Endodermal cell (in vitro differentiated cells): ENCODE measurements at regions not wholly inside any gene's neighbourhood (a gene's known extent, or its start where the extent isn't known, plus 50 kb on each side); places are given as distances from the start of the nearest gene placed in this dataset.

ENCODE experiments used
- DNase-seq: peaks from one replicate; pipeline ENCODE4 v3.0.0-alpha.2; 2017
- H3K27ac ChIP-seq: 2 replicates; pipeline ENCODE4 v1.5.1; 2013; ENCODE audit warnings: mild to moderate bottlenecking, low read depth, low read length, moderate library complexity
- H3K27me3 ChIP-seq: 2 replicates; pipeline ENCODE4 v1.6.1; 2013; ENCODE audit warnings: mild to moderate bottlenecking, low read length, moderate library complexity; ENCODE audit not compliant: insufficient read depth, control insufficient read depth, poor library complexity, severe bottlenecking
- H3K36me3 ChIP-seq: 2 replicates; pipeline ENCODE4 v1.7.0; 2013; ENCODE audit warnings: mild to moderate bottlenecking, low read length, moderate library complexity; ENCODE audit not compliant: control insufficient read depth, insufficient read depth
- H3K4me1 ChIP-seq: one replicate; pipeline ENCODE4 v1.7.0; 2013; ENCODE audit warnings: low read length; ENCODE audit not compliant: control insufficient read depth, insufficient read depth
- H3K4me3 ChIP-seq: 2 replicates; pipeline ENCODE4 v1.5.1; 2013; ENCODE audit warnings: mild to moderate bottlenecking, low read length, moderate library complexity
- H3K9ac ChIP-seq: 2 replicates; pipeline ENCODE4 v1.6.1; 2013; ENCODE audit warnings: mild to moderate bottlenecking, low read length, moderate library complexity; ENCODE audit not compliant: poor library complexity, severe bottlenecking; ENCODE audit errors: extremely low read depth
- H3K9me3 ChIP-seq: 2 replicates; pipeline ENCODE4 v1.6.1; 2013; ENCODE audit warnings: mild to moderate bottlenecking, low read length, moderate library complexity; ENCODE audit not compliant: control insufficient read depth
- H3K27ac Mint-ChIP-seq: 2 replicates; pipeline ENCODE4 v1.8.0; 2020; ENCODE audit warnings: mixed read lengths
- H3K27me3 Mint-ChIP-seq: 2 replicates; pipeline ENCODE4 v1.8.0; 2021; ENCODE audit warnings: mild to moderate bottlenecking, mixed read lengths; ENCODE audit not compliant: insufficient read depth
- H3K36me3 Mint-ChIP-seq: 2 replicates; pipeline ENCODE4 v1.8.0; 2020; ENCODE audit warnings: low read depth, mixed read lengths
- H3K4me1 Mint-ChIP-seq: 2 replicates; pipeline ENCODE4 v1.8.0; 2020; ENCODE audit warnings: mixed read lengths
- H3K4me3 Mint-ChIP-seq: 2 replicates; pipeline ENCODE4 v1.8.0; 2020; ENCODE audit warnings: mild to moderate bottlenecking, moderate library complexity, mixed read lengths
- H3K9me3 Mint-ChIP-seq: 2 replicates; pipeline ENCODE4 v1.8.0; 2020; ENCODE audit warnings: mild to moderate bottlenecking, mixed read lengths
- CTCF ChIP-seq: fragments of 200-600 bp; sonication (generic); conservative IDR thresholded peaks from 2 replicates; pipeline ENCODE4 v1.5.0; 2021; ENCODE audit warnings: antibody characterized with exemption, mild to moderate bottlenecking
- WGBS, 2 experiments: methylation state at CpG; one replicate each; pipeline versions ENCODE4 v1.1.5 to v1.1.7; 2013; ENCODE audit warnings: missing lambda C conversion rate in 2 of 2, mixed read lengths in 1 of 2; ENCODE audit not compliant: insufficient coverage in 1 of 2, insufficient read length in 1 of 2; 5-methylcytosine and 5-hydroxymethylcytosine counted together

GRCh38 chr2:81194176-81194575 lies 889.6 kb upstream of the LRRTM1 start:
- Histone ChIP-seq H3K27me3 (no peaks in the 10 kb centered on the region), H3K4me3 (no peak overlapping the region), H3K27ac (no peak overlapping the region), H3K9me3 (peaks cover 10% of the 10 kb centered on the region), H3K4me1 (no peaks in the 10 kb centered on the region), H3K36me3 (no peaks in the 10 kb centered on the region), H3K9ac (no peak overlapping the region)
- 94 to 95% methylated on average over 24 to 30 of the region's 30 CpGs for WGBS, 2 experiments
- H3K27ac Mint-ChIP-seq, result no peak overlapping the region
- TF ChIP-seq CTCF, result no peak
- peaks cover 4% of the 10 kb centered on the region for H3K27me3 Mint-ChIP-seq
- H3K4me3 Mint-ChIP-seq, result no peak overlapping the region
- peaks cover 26% of the 10 kb centered on the region for H3K9me3 Mint-ChIP-seq
- peaks cover 9% of the 10 kb centered on the region for H3K4me1 Mint-ChIP-seq
- peaks cover 2% of the 10 kb centered on the region for H3K36me3 Mint-ChIP-seq
- no peak for DNase-seq

DNA sequence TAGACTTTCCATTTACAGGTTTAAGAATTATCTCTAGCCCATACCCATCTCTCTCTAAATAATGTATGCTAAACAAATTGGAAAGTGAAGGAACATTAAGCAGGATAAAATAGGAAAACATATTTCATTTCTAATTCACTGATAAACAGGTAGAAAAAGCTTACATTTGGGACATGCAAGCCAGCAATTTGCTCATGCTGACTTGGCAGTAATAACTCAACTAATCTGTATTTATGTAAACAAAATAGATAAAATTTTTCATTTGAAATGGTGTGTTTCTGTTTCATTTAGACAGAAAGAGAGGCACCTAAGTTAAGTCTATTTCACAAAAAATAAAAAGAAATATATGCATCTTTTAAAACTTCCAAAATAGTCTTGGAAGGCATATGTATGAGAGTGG lies 877.3 kb upstream of the LRRTM1 start:
- H3K9ac ChIP-seq, result no peak overlapping the region
- no peak overlapping the region for H3K4me3 ChIP-seq
- no peaks in the 10 kb centered on the region for H3K36me3 ChIP-seq
- H3K27me3 ChIP-seq, result no peaks in the 10 kb centered on the region
- Mint-ChIP-seq H3K4me3 (no peak overlapping the region), H3K9me3 (no peaks in the 10 kb centered on the region), H3K4me1 (peaks cover 5% of the 10 kb centered on the region), H3K36me3 (no peaks in the 10 kb centered on the region), H3K27ac (no peak overlapping the region), H3K27me3 (peaks cover 3% of the 10 kb centered on the region)
- no peak overlapping the region for H3K27ac ChIP-seq
- H3K9me3 ChIP-seq, result no peaks in the 10 kb centered on the region
- no peaks in the 10 kb centered on the region for H3K4me1 ChIP-seq
- no peak for TF ChIP-seq CTCF
- no peak for DNase-seq

- no peaks in the 10 kb centered on the region for H3K9me3 ChIP-seq
- H3K27me3 ChIP-seq, result no peaks in the 10 kb centered on the region
- H3K27ac ChIP-seq, result no peak overlapping the region
- no peak overlapping the region for H3K9ac ChIP-seq
- TF ChIP-seq CTCF, result no peak
- no peaks in the 10 kb centered on the region for H3K4me1 Mint-ChIP-seq
- no peaks in the 10 kb centered on the region for H3K9me3 Mint-ChIP-seq
- H3K36me3 ChIP-seq, result no peaks in the 10 kb centered on the region
- H3K36me3 Mint-ChIP-seq, result no peaks in the 10 kb centered on the region
- no peak overlapping the region for H3K4me3 ChIP-seq
- no peaks in the 10 kb centered on the region for H3K27me3 Mint-ChIP-seq
- H3K27ac Mint-ChIP-seq, result no peak overlapping the region
- WGBS, 2 experiments, result 71 to 76% methylated on average over 1 to 2 of the region's 2 CpGs
- no peak overlapping the region for H3K4me3 Mint-ChIP-seq
- no peak for DNase-seq
- no peaks in the 10 kb centered on the region for H3K4me1 ChIP-seq
Observed at GRCh38 chr2:81171447-81171846, 866.9 kb upstream of the LRRTM1 start.
